ENCODE measurements at regions not wholly inside any gene's neighbourhood (a gene's known extent, or its start where the extent isn't known, plus 50 kb on each side); places are given as distances from the start of the nearest gene placed in this dataset.

DNA sequence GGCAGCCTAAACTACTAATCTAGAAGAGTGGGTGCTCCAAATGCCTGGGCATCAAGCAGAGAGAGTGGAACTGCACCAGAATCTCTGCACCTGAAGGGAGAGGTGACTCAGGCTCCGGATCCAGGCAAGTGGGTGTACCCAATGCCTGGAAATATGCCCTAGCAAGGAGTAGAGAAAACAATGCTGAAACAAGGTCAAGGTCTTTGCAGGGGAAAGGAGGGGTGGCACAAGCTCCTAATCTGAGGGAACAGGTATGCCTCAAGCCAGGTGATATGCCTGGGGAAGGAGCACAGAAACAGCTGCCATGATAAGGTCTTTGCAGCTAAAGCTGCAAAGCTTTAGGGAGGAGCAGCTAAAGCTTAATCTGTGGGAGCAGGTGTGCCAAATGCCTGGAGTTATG lies 136.0 kb upstream of the KITLG start:
- no peak for TF ChIP-seq CTCF (IDR thresholded peaks at IDR 0.05)
- TF ChIP-seq POLR2A (IDR thresholded peaks at IDR 0.05), result no peak
